ENCODE measurements at regions not wholly inside any gene's neighbourhood (a gene's known extent, or its start where the extent isn't known, plus 50 kb on each side); places are given as distances from the start of the nearest gene placed in this dataset.

- Histone ChIP-seq H3K9me3 (no peaks in the 10 kb centered on the region), H3K27ac (no peak overlapping the region), H3K4me3 (no peak overlapping the region), H3K4me1 (no peaks in the 10 kb centered on the region), H3K4me2 (no peak overlapping the region)
- FAIRE-seq (no peak), ATAC-seq (no peak), DNase-seq (ENCODE audit: low read depth in 1 of 2, low spot score in 1 of 2) (no peak)
- ChIA-PET POLR2A (no interaction called here), CTCF (no interaction called here)
- WGBS (ENCODE audit: missing lambda C conversion rate): 80% methylated on average over 1 of the region's 1 CpG
- TF ChIP-seq PHF8 (IDR thresholded peaks at IDR 0.05; ENCODE audit: borderline replicate concordance, low read depth) (no peak), CHD4 (IDR thresholded peaks at IDR 0.05; ENCODE audit: borderline replicate concordance) (no peak), MAFK (IDR thresholded peaks at IDR 0.05; ENCODE audit: partially characterized antibody) (no peak), ATOH8 (CRISPR knock-in tag; IDR thresholded peaks at IDR 0.05; ENCODE audit: low read depth) (no peak), PBX3 (IDR thresholded peaks at IDR 0.05) (no peak), CEBPB (IDR thresholded peaks at IDR 0.05) (no peak), EHF (CRISPR knock-in tag; IDR thresholded peaks at IDR 0.05) (no peak), KDM5A (IDR thresholded peaks at IDR 0.05) (no peak), ZFP36 (IDR thresholded peaks at IDR 0.05; ENCODE audit: borderline replicate concordance, partially characterized antibody) (no peak), CBX8 (IDR thresholded peaks at IDR 0.05) (no peak), RARB (CRISPR knock-in tag; IDR thresholded peaks at IDR 0.05) (no peak)
These were observed 180.5 kb upstream of the B3GALT2 start for GRCh38 chr1:193366764-193367507.

GRCh38 chr1:193365966-193366365, 179.6 kb upstream of the B3GALT2 start:
- ChIA-PET CTCF (no interaction called here), POLR2A (no interaction called here)
- no peaks in the 10 kb centered on the region for H3K4me1 ChIP-seq
- H3K4me2 ChIP-seq: no peak overlapping the region
- ATAC-seq (no peak), DNase-seq (ENCODE audit: low read depth in 1 of 2, low spot score in 1 of 2) (no peak), FAIRE-seq (no peak)
- no peak overlapping the region for H3K4me3 ChIP-seq
- H3K27ac ChIP-seq: no peak overlapping the region
- H3K9me3 ChIP-seq: no peaks in the 10 kb centered on the region
- WGBS (ENCODE audit: missing lambda C conversion rate): 81% methylated on average over 2 of the region's 2 CpGs
- TF ChIP-seq NPAS2 (CRISPR knock-in tag; IDR thresholded peaks at IDR 0.05; ENCODE audit: borderline replicate concordance): no peak
- no peak for TF ChIP-seq MYC (IDR thresholded peaks at IDR 0.05; ENCODE audit: borderline replicate concordance, low read length)
- no peak for TF ChIP-seq EHMT2 (IDR thresholded peaks at IDR 0.05; ENCODE audit: low read depth)
- no peak for TF ChIP-seq ZC3H11A (IDR thresholded peaks at IDR 0.05)
- TF ChIP-seq GATA3 (IDR thresholded peaks at IDR 0.05; ENCODE audit: borderline replicate concordance): no peak
- TF ChIP-seq CTCF (IDR thresholded peaks at IDR 0.05): no peak
- TF ChIP-seq EP300 (IDR thresholded peaks at IDR 0.05): no peak
- TF ChIP-seq HOXA7 (CRISPR knock-in tag; IDR thresholded peaks at IDR 0.05): no peak
- TF ChIP-seq RAD21 (conservative IDR thresholded peaks at IDR 0.05 in 1 of 2, IDR thresholded peaks at IDR 0.05 in 1 of 2): no peak
- no peak for TF ChIP-seq CBX8 (IDR thresholded peaks at IDR 0.05)
- no peak for TF ChIP-seq JUNB (IDR thresholded peaks at IDR 0.05)
- no peak for TF ChIP-seq RARB (CRISPR knock-in tag; IDR thresholded peaks at IDR 0.05)
- no peak for TF ChIP-seq MAX (IDR thresholded peaks at IDR 0.05)
- TF ChIP-seq HES2 (IDR thresholded peaks at IDR 0.05): no peak

Measured in A549 (cell line).